ENCODE measurements at regions not wholly inside any gene's neighbourhood (a gene's known extent, or its start where the extent isn't known, plus 50 kb on each side); places are given as distances from the start of the nearest gene placed in this dataset.

DNA sequence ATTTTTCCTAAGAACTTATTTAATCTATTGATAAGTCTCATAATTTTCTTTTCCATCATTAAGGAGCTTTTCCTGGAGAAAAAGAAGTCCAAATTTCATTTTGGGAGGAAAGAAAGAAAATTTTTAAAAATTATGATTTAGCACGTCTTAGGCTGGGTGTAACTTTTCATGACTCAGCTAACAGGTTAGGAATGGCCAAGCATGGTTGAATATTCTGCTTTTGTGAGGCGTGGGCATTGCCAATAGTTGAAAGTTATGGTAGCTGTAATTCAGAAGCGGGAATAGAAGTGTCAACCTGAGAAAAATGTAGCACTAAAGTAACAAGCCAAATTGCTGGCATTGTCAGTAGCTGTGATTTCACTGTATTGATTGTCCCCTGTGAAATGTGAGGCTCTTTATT lies 77.2 kb upstream of the ARID1B start:
- DNase-seq (no peak), ATAC-seq (no peak)
- no peaks in the 10 kb centered on the region for H3K9me3 ChIP-seq
- TF ChIP-seq POLR2A (IDR thresholded peaks at IDR 0.05) = no peak
- TF ChIP-seq, protein P1, sequence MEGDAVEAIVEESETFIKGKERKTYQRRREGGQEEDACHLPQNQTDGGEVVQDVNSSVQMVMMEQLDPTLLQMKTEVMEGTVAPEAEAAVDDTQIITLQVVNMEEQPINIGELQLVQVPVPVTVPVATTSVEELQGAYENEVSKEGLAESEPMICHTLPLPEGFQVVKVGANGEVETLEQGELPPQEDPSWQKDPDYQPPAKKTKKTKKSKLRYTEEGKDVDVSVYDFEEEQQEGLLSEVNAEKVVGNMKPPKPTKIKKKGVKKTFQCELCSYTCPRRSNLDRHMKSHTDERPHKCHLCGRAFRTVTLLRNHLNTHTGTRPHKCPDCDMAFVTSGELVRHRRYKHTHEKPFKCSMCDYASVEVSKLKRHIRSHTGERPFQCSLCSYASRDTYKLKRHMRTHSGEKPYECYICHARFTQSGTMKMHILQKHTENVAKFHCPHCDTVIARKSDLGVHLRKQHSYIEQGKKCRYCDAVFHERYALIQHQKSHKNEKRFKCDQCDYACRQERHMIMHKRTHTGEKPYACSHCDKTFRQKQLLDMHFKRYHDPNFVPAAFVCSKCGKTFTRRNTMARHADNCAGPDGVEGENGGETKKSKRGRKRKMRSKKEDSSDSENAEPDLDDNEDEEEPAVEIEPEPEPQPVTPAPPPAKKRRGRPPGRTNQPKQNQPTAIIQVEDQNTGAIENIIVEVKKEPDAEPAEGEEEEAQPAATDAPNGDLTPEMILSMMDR (IDR thresholded peaks at IDR 0.05) = no peak
- 81% methylated on average over 3 of the region's 3 CpGs for WGBS (ENCODE audit: insufficient coverage, low coverage, low lambda C conversion rate, missing lambda C conversion rate)
- no peaks in the 10 kb centered on the region for H3K36me3 ChIP-seq
- H3K27ac ChIP-seq = no peak overlapping the region
- peaks cover 0 to 8% (median 0%) of the 10 kb centered on the region in 4 donors for H3K4me1 ChIP-seq
- no peak overlapping the region for H3K4me3 ChIP-seq
- intact Hi-C loops (cut with DNase I) = loop anchor here in 1 of 2 donors (10.0 kb wide), 1 partner anchor 75 kb away; the partner anchor contains the start of gene ARID1B
- H3K27me3 ChIP-seq = no peaks in the 10 kb centered on the region

DNA sequence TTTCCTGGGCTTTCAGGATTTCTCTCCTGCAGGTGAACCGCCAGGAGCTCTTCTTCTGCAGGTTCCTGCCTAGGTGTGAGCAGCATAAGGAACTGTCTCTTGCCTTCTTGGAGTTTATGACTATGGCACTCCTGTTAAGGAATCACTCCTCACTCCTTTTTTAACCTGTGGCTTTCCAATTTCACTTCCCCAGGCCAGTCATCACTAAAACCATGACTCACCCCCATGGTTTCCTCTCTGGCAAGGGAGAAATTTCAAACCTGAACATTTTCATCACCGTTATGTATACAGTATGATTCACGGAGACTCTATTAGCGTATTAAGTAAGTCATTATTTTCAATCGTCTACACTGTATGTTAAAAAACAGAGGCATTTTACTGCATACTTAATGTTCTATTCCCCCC lies 78.2 kb upstream of the ARID1B start:
- Histone ChIP-seq H3K4me1 (peaks cover 0 to 8% (median 0%) of the 10 kb centered on the region in 4 donors), H3K27ac (no peak overlapping the region), H3K4me3 (no peak overlapping the region), H3K27me3 (no peaks in the 10 kb centered on the region), H3K36me3 (no peaks in the 10 kb centered on the region), H3K9me3 (no peaks in the 10 kb centered on the region)
- TF ChIP-seq, protein P1 (IDR thresholded peaks at IDR 0.05) = no peak
- TF ChIP-seq POLR2A (IDR thresholded peaks at IDR 0.05) = no peak
- DNase-seq = no peak
- intact Hi-C loops (cut with DNase I) = loop anchor here in 1 of 2 donors (10.0 kb wide), 1 partner anchor 76 kb away; the partner anchor contains the start of gene ARID1B
- 56% methylated on average over 5 of the region's 5 CpGs for WGBS (ENCODE audit: insufficient coverage, low coverage, low lambda C conversion rate, missing lambda C conversion rate)
- ATAC-seq = no peak

DNA sequence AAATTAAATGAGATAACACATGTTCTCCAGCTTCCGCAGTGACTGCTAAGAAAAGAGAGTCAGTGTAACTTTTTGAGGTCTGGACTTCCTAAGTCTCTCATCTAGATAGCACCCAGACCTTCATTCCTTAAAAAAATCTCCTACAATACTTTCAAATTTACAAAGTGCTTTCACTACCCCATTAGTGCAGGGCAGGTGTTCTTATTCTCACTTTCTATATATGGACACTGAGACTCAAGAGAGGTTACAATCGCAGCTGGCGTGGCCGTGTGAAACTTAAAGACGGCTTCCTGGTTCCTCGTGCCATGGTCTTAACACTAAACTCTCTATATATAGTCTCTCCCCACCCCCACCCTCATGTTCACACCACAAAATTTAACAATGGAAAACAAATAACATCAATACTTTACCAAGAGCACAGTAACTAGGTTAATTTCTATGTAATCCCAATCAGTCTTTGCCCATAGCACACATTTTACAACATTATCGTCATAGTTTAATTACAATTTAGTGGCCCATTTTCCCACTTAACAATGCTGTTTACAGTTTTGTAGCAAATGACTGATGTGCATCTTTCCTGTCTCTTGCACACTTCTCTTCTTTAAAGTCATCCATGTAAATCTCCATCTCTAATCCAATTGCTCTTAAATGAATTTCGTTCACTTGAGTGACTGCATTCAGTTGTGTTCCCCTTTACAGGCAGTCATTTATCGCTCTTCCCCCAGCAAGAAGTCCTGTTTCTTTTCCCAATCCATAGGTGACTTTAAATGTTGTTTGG lies 78.8 kb upstream of the ARID1B start:
- no peak for ATAC-seq
- H3K27ac ChIP-seq = no peak overlapping the region

DNA sequence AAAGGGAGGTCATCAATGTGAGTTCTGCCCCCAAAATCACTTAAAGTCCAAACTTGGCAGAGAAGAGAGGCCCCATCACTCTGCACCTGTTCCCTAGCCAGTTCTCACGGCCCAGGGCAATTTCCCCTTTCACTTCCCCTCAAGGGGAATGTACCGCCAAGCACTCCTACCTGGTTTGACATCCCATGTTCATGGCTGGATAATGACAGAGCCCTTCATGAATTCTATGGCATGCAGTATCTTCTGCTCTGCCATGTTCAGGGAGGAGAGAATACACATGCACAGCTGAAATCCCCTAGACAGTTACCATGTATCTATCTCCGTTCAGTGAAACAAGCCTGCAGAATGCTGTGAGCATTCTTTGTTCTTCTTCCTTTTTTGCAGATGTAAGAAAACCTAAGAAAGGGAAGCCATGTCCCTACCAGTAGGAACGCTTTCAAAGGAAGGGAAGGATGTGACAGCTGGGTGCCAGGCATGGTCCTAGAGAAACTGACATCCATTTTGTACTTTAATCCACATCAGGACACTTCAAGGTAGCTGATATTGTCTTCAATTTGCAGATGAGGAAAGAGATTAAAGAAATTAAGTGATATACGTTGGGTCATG lies 79.8 kb upstream of the ARID1B start:
- intact Hi-C loops (cut with DNase I) = loop anchor here in 1 of 2 donors (10.0 kb wide), 1 partner anchor 77 kb away; the partner anchor contains the start of gene ARID1B

More for the DNA sequence above, 78.8 kb upstream of the ARID1B start:
- Histone ChIP-seq H3K4me1 (peaks cover 0 to 8% (median 0%) of the 10 kb centered on the region in 4 donors), H3K9me3 (no peaks in the 10 kb centered on the region), H3K27me3 (no peaks in the 10 kb centered on the region), H3K4me3 (no peak overlapping the region), H3K36me3 (no peaks in the 10 kb centered on the region)
- WGBS (ENCODE audit: insufficient coverage, low coverage, low lambda C conversion rate, missing lambda C conversion rate) = 83% methylated on average over 9 of the region's 9 CpGs
- intact Hi-C loops (cut with DNase I) = loop anchor here in 1 of 2 donors (10.0 kb wide), 1 partner anchor 76 kb away; the partner anchor contains the start of gene ARID1B
- no peak for DNase-seq
- no peak for TF ChIP-seq POLR2A (IDR thresholded peaks at IDR 0.05)
- TF ChIP-seq, protein P1 (IDR thresholded peaks at IDR 0.05) = no peak

More for the DNA sequence above, 79.8 kb upstream of the ARID1B start:
- ATAC-seq = no peak
- 78% methylated on average over 4 of the region's 5 CpGs for WGBS (ENCODE audit: insufficient coverage, low coverage, low lambda C conversion rate, missing lambda C conversion rate)
- TF ChIP-seq POLR2A (IDR thresholded peaks at IDR 0.05) = no peak
- TF ChIP-seq, protein P1 (IDR thresholded peaks at IDR 0.05) = no peak
- Histone ChIP-seq H3K4me1 (peaks cover 0 to 8% (median 0%) of the 10 kb centered on the region in 4 donors), H3K27ac (no peak overlapping the region), H3K27me3 (no peaks in the 10 kb centered on the region), H3K9me3 (no peaks in the 10 kb centered on the region), H3K36me3 (no peaks in the 10 kb centered on the region), H3K4me3 (no peak overlapping the region)
- no peak for DNase-seq
